IMR-90 (cell line): ENCODE measurements at regions not wholly inside any gene's neighbourhood (a gene's known extent, or its start where the extent isn't known, plus 50 kb on each side); places are given as distances from the start of the nearest gene placed in this dataset.

Experiments used
- ATAC-seq: fragments of 200-7000 bp; cut with Tn5 transposase; 2 replicates; pipeline ENCODE4 v1.9.1; 2020; ENCODE audit warnings: low read depth, mild to moderate bottlenecking, moderate library complexity
- BruUV-seq: library from RNA; stranded (reverse); fragments of 400-500 nt; replicated peaks from 2 replicates; lab custom pipeline; 2021; lab: Mats Ljungman, UMichigan
- CTCF ChIA-PET: fragments of 300-600 bp; formaldehyde crosslinking; extraction: SDS; loops from one replicate; lab custom pipeline; 2021; ENCODE audit warnings: antibody characterized with exemption; lab: Yijun Ruan, JAX
- POLR2A ChIA-PET: fragments of 300-600 bp; sonication (Branson Sonifier 250); formaldehyde crosslinking; loops from one replicate; lab custom pipeline; 2022; ENCODE audit warnings: antibody characterized with exemption; ENCODE audit not compliant: unreplicated experiment; lab: Charles Lee
- DNase-seq: peaks from one replicate; pipeline ENCODE4 v3.0.0; 2013
- H2AFZ ChIP-seq: replicated peaks from 2 replicates; pipeline ENCODE3; 2013; ENCODE audit warnings: low read length, mild to moderate bottlenecking; ENCODE audit not compliant: poor library complexity
- H2AK5ac ChIP-seq: 2 replicates; pipeline ENCODE4 v1.6.1; 2013; ENCODE audit warnings: low read depth, low read length, inconsistent platforms
- H2AK9ac ChIP-seq: replicated peaks from 2 replicates; pipeline ENCODE3; 2013; ENCODE audit warnings: mild to moderate bottlenecking, low read depth, low read length, moderate library complexity; ENCODE audit not compliant: poor library complexity
- H2BK120ac ChIP-seq: 2 replicates; pipeline ENCODE4 v1.6.1; 2013; ENCODE audit warnings: low read depth, low read length, inconsistent platforms
- H2BK15ac ChIP-seq: 3 replicates; pipeline ENCODE4 v1.6.1; 2013; ENCODE audit warnings: low read depth, low read length, inconsistent platforms
- H2BK20ac ChIP-seq: 2 replicates; pipeline ENCODE4 v1.6.1; 2013; ENCODE audit warnings: low read depth, mild to moderate bottlenecking, inconsistent platforms, low read length, moderate library complexity
- H2BK5ac ChIP-seq: 2 replicates; pipeline ENCODE4 v1.6.1; 2013; ENCODE audit warnings: mild to moderate bottlenecking, low read depth, low read length, inconsistent platforms; ENCODE audit not compliant: poor library complexity, severe bottlenecking
- H3K14ac ChIP-seq: replicated peaks from 2 replicates; pipeline ENCODE4 v1.6.1; 2013; ENCODE audit warnings: low read depth, low read length, inconsistent platforms
- H3K18ac ChIP-seq: 2 replicates; pipeline ENCODE4 v1.6.1; 2013; ENCODE audit warnings: low read depth, low read length, control low read depth
- H3K23ac ChIP-seq: 2 replicates; pipeline ENCODE4 v1.6.1; 2013; ENCODE audit warnings: low read depth, low read length, inconsistent platforms
- H3K27ac ChIP-seq: 2 replicates; pipeline ENCODE4 v1.5.1; 2013; ENCODE audit warnings: mild to moderate bottlenecking, control low read depth, low read length; ENCODE audit not compliant: insufficient read depth
- H3K27me3 ChIP-seq: 2 replicates; pipeline ENCODE4 v1.6.1; 2013; ENCODE audit warnings: low read length; ENCODE audit not compliant: control insufficient read depth, insufficient read depth
- H3K36me3 ChIP-seq: 2 replicates; pipeline ENCODE4 v1.6.1; 2013; ENCODE audit warnings: low read length, mixed read lengths; ENCODE audit not compliant: control insufficient read depth, insufficient read depth
- H3K4ac ChIP-seq: 2 replicates; pipeline ENCODE4 v1.6.1; 2013; ENCODE audit warnings: low read depth, low read length, inconsistent platforms
- H3K4me1 ChIP-seq: 2 replicates; pipeline ENCODE4 v1.6.1; 2013; ENCODE audit warnings: low read length, mixed read lengths; ENCODE audit not compliant: control insufficient read depth, insufficient read depth
- H3K4me2 ChIP-seq: 2 replicates; pipeline ENCODE4 v1.6.1; 2013; ENCODE audit warnings: low read depth, mild to moderate bottlenecking, control low read depth, low read length, moderate library complexity
- H3K4me3 ChIP-seq: 2 replicates; pipeline ENCODE4 v1.5.1; 2013; ENCODE audit warnings: low read depth, mild to moderate bottlenecking, control low read depth, low read length, moderate library complexity; ENCODE audit not compliant: insufficient read depth
- H3K56ac ChIP-seq: 2 replicates; pipeline ENCODE4 v1.6.1; 2013; ENCODE audit warnings: low read length, inconsistent platforms; ENCODE audit not compliant: insufficient read depth; ENCODE audit errors: extremely low read depth
- H3K79me1 ChIP-seq, 2 experiments: 2 replicates each; pipeline ENCODE4 v1.6.1; 2013; ENCODE audit warnings: low read length in 2 of 2, inconsistent platforms in 1 of 2, low read depth in 1 of 2
- H3K9ac ChIP-seq: 2 replicates; pipeline ENCODE4 v1.6.1; 2013; ENCODE audit warnings: low read depth, low read length, control low read depth
- H3K9me1 ChIP-seq: 2 replicates; pipeline ENCODE4 v1.6.1; 2013; ENCODE audit warnings: low read length, inconsistent platforms; ENCODE audit not compliant: insufficient read depth
- H3K9me3 ChIP-seq: 2 replicates; pipeline ENCODE4 v1.6.1; 2013; ENCODE audit warnings: low read length; ENCODE audit not compliant: control insufficient read depth, insufficient read depth
- H4K20me1 ChIP-seq: 2 replicates; pipeline ENCODE4 v1.6.1; 2013; ENCODE audit warnings: low read length, inconsistent platforms; ENCODE audit not compliant: insufficient read depth
- H4K5ac ChIP-seq: 2 replicates; pipeline ENCODE4 v1.6.1; 2013; ENCODE audit warnings: mild to moderate bottlenecking, low read depth, low read length, control low read depth
- H4K8ac ChIP-seq, 2 experiments: 2 replicates each; pipeline ENCODE4 v1.6.1; 2013; ENCODE audit warnings: low read depth in 2 of 2, low read length in 2 of 2, control low read depth in 1 of 2, inconsistent platforms in 1 of 2
- H4K91ac ChIP-seq: 2 replicates; pipeline ENCODE4 v1.6.1; 2013; ENCODE audit warnings: low read depth, low read length, inconsistent platforms; ENCODE audit not compliant: insufficient read depth
- BHLHE40 ChIP-seq: fragments of 150-350 bp; IDR thresholded peaks from 2 replicates; pipeline ENCODE4 v1.6.1; 2016; ENCODE audit warnings: mild to moderate bottlenecking, low read depth, low read length
- CHD1 ChIP-seq: IDR thresholded peaks from 2 replicates; pipeline ENCODE4 v1.6.1; 2012; ENCODE audit warnings: low read depth, low read length, improper control_type of control experiment
- FOS ChIP-seq: fragments of 150-350 bp; IDR thresholded peaks from 2 replicates; pipeline ENCODE4 v1.6.1; 2016; ENCODE audit warnings: low read depth, low read length
- MAZ ChIP-seq: IDR thresholded peaks from 2 replicates; pipeline ENCODE4 v1.6.1; 2012; ENCODE audit warnings: low read depth, mild to moderate bottlenecking, low read length, improper control_type of control experiment, moderate library complexity, borderline replicate concordance
- NFE2L2 ChIP-seq: fragments of 150-350 bp; IDR thresholded peaks from 2 replicates; pipeline ENCODE4 v1.6.1; 2016; ENCODE audit warnings: low read depth, mild to moderate bottlenecking, low read length
- POLR2A ChIP-seq: IDR thresholded peaks from 2 replicates; pipeline ENCODE4 v1.6.1; 2012; ENCODE audit warnings: mild to moderate bottlenecking, low read depth, low read length
- RAD21 ChIP-seq: IDR thresholded peaks from 2 replicates; pipeline ENCODE4 v1.6.1; 2012; ENCODE audit warnings: low read length, improper control_type of control experiment
- RCOR1 ChIP-seq: IDR thresholded peaks from 2 replicates; pipeline ENCODE4 v1.6.1; 2012; ENCODE audit warnings: mild to moderate bottlenecking, low read length, improper control_type of control experiment; ENCODE audit not compliant: insufficient replicate concordance
- SMC3 ChIP-seq: fragments of 150-350 bp; IDR thresholded peaks from 2 replicates; pipeline ENCODE4 v1.6.1; 2016; ENCODE audit warnings: low read depth, mild to moderate bottlenecking, antibody characterized with exemption, low read length, moderate library complexity
- WGBS, 2 experiments: methylation state at CpG; one replicate each; pipeline versions ENCODE4 v1.1.5 to v1.1.7; 2013; ENCODE audit warnings: missing lambda C conversion rate in 2 of 2; ENCODE audit not compliant: insufficient read length in 1 of 2; ENCODE audit errors: extremely low coverage in 2 of 2; 5-methylcytosine and 5-hydroxymethylcytosine counted together
- dilution Hi-C: fragments of 300-500 bp; cut with HindIII; formaldehyde crosslinking; loops from one replicate; pipeline ENCODE4 v1.14.3; 2018; ENCODE audit warnings: low sequenced_read_pairs; ENCODE audit not compliant: unreplicated experiment
- in situ Hi-C: fragments of 300-500 bp; cut with MboI; formaldehyde crosslinking; loops from 3 replicates; pipeline ENCODE4 v1.14.3; 2019; ENCODE audit warnings: low sequenced_read_pairs, inconsistent platforms, mixed read lengths
- intact Hi-C: fragments of 100-400 bp; cut with micrococcal nuclease; formaldehyde crosslinking; loops from 2 replicates; pipeline ENCODE4 v1.10.0; 2022
- TF ChIP-seq, protein P1 (sequence below): fragments of 150-350 bp; IDR thresholded peaks from 2 replicates; pipeline ENCODE4 v1.6.1; 2016; ENCODE audit warnings: low read depth, mild to moderate bottlenecking, low read length, moderate library complexity, borderline replicate concordance
- TF ChIP-seq, protein P2 (sequence below): fragments of 150-350 bp; IDR thresholded peaks from 2 replicates; pipeline ENCODE4 v1.6.1; 2017; ENCODE audit warnings: mild to moderate bottlenecking, antibody characterized with exemption, low read length, low read depth

DNA sequence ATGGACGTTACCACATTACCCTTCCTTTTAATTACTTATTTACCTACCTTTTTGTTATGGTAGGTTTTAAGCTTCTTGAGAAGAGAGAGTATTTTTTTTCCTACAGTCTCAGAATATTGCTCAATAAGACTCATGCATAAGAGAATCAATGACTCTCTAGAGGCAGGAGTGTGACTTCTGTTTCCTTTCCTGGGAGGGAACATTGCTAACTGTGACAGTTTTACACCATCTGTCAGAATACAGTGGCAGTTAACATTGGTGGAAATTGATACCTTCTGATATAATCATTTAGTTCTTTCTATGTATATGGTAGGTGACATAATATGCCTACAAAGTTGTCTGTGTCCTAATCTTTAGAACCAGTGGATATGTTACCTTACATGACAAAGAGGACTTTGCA lies 348.7 kb upstream of the POT1 start:
- Histone ChIP-seq H3K4me1 (no peaks in the 10 kb centered on the region), H3K56ac (no peak overlapping the region)
- POLR2A ChIA-PET, result no interaction called here

More for the DNA sequence above, 348.7 kb upstream of the POT1 start:
- Histone ChIP-seq H2AFZ (no peak overlapping the region), H2AK5ac (no peak overlapping the region), H3K9me3 (peaks cover 4% of the 10 kb centered on the region; the same call in 1 of the 2 replicates), H4K5ac (no peak overlapping the region), H3K23ac (no peak overlapping the region), H3K79me1 (no peaks in the 10 kb centered on the region), H4K8ac (no peak overlapping the region), H2BK120ac (no peak overlapping the region), H2AK9ac (no peak overlapping the region), H3K9ac (no peak overlapping the region), H2BK15ac (no peak overlapping the region), H3K18ac (no peak overlapping the region), H3K4ac (no peak overlapping the region), H3K36me3 (no peaks in the 10 kb centered on the region), H3K14ac (no peak overlapping the region), H2BK5ac (no peak overlapping the region), H3K27ac (no peak overlapping the region), H3K9me1 (no peaks in the 10 kb centered on the region), H4K91ac (no peak overlapping the region), H3K4me2 (no peak overlapping the region), H3K4me3 (no peak overlapping the region), H2BK20ac (no peak overlapping the region), H3K27me3 (no peaks in the 10 kb centered on the region), H4K20me1 (no peaks in the 10 kb centered on the region)
- intact Hi-C loops, result no loop called here
- DNase-seq (no peak), ATAC-seq (no peak)
- dilution Hi-C loops, result no loop called here
- BruUV-seq, result no TSS peak
- CTCF ChIA-PET, result no interaction called here
- in situ Hi-C loops, result no loop called here
- TF ChIP-seq RCOR1, result no peak
- no peak for TF ChIP-seq NFE2L2
- TF ChIP-seq POLR2A, result no peak
- TF ChIP-seq, protein P1, sequence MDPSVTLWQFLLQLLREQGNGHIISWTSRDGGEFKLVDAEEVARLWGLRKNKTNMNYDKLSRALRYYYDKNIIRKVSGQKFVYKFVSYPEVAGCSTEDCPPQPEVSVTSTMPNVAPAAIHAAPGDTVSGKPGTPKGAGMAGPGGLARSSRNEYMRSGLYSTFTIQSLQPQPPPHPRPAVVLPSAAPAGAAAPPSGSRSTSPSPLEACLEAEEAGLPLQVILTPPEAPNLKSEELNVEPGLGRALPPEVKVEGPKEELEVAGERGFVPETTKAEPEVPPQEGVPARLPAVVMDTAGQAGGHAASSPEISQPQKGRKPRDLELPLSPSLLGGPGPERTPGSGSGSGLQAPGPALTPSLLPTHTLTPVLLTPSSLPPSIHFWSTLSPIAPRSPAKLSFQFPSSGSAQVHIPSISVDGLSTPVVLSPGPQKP, result no peak
- TF ChIP-seq, protein P2, sequence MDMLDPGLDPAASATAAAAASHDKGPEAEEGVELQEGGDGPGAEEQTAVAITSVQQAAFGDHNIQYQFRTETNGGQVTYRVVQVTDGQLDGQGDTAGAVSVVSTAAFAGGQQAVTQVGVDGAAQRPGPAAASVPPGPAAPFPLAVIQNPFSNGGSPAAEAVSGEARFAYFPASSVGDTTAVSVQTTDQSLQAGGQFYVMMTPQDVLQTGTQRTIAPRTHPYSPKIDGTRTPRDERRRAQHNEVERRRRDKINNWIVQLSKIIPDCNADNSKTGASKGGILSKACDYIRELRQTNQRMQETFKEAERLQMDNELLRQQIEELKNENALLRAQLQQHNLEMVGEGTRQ, result no peak
- TF ChIP-seq RAD21, result no peak
- TF ChIP-seq CHD1, result no peak
- TF ChIP-seq MAZ, result no peak
- TF ChIP-seq FOS, result no peak
- TF ChIP-seq BHLHE40, result no peak
- no peak for TF ChIP-seq SMC3
- WGBS, 2 experiments, result no CpG with 5 or more reads among the region's 1 CpG
